Gastroesophageal sphincter (tissue), 4 donors: ENCODE measurements at regions not wholly inside any gene's neighbourhood (a gene's known extent, or its start where the extent isn't known, plus 50 kb on each side); places are given as distances from the start of the nearest gene placed in this dataset.

ENCODE experiments used
- ATAC-seq: fragments of 150-250 bp; one replicate; pipeline ENCODE4 v1.9.1; 2016; ENCODE audit warnings: mild to moderate bottlenecking, moderate library complexity
- H3K27ac ChIP-seq, 4 donors: fragments of 200-600 bp; sonication (generic) in 3 of 4; 1 replicate in 3 of 4; 2 replicates in 1 of 4; pipeline ENCODE4 v1.5.1; 2016 to 2019
- H3K27me3 ChIP-seq: fragments of 200-600 bp; sonication (generic); one replicate; pipeline ENCODE4 v1.5.1; 2019
- H3K36me3 ChIP-seq, 2 donors: fragments of 200-600 bp; sonication (generic); one replicate each; pipeline ENCODE4 v1.5.1; 2019; ENCODE audit warnings: control low read depth in 1 of 2
- H3K4me1 ChIP-seq, 3 donors: fragments of 200-600 bp; sonication (generic); 1 replicate in 2 of 3; 2 replicates in 1 of 3; pipeline ENCODE4 v1.5.1; 2016 to 2019; ENCODE audit warnings: control low read depth in 2 of 3
- H3K4me3 ChIP-seq, 2 donors: fragments of 200-600 bp; sonication (generic); one replicate each; pipeline ENCODE4 v1.5.1; 2019; ENCODE audit warnings: mild to moderate bottlenecking in 1 of 2, moderate library complexity in 1 of 2
- H3K9me3 ChIP-seq, 3 donors: fragments of 200-600 bp; sonication (generic); one replicate each; pipeline ENCODE4 v1.5.1; 2017 to 2019; ENCODE audit warnings: control low read depth in 2 of 3
- EP300 ChIP-seq: sonication (generic); formaldehyde crosslinking; IDR thresholded peaks from one replicate; pipeline ENCODE4 v1.6.1; 2017; ENCODE audit warnings: antibody characterized with exemption, mild to moderate bottlenecking
- POLR2A ChIP-seq, 2 donors: fragments of 450-650 bp; IDR thresholded peaks; one replicate each; pipeline ENCODE4 v1.6.1; 2017; ENCODE audit warnings: antibody characterized with exemption in 2 of 2, mild to moderate bottlenecking in 2 of 2, moderate library complexity in 1 of 2
- POLR2AphosphoS5 ChIP-seq: sonication (generic); formaldehyde crosslinking; IDR thresholded peaks from one replicate; pipeline ENCODE4 v1.6.1; 2017; ENCODE audit warnings: antibody characterized with exemption
- WGBS, 2 donors: methylation state at CpG; one replicate each; pipeline ENCODE4 v1.1.5; 2018; ENCODE audit warnings: low coverage in 1 of 2; 5-methylcytosine and 5-hydroxymethylcytosine counted together
- TF ChIP-seq, protein P1 (sequence below), 4 experiments: fragments of 200-600 bp in 2 of 4; fragments of 450-650 bp in 2 of 4; sonication (generic) in 1 of 4; IDR thresholded peaks; one replicate each; pipeline ENCODE4 v1.5.1; 2017 to 2019; ENCODE audit warnings: antibody characterized with exemption in 4 of 4, mild to moderate bottlenecking in 2 of 4, moderate library complexity in 2 of 4

DNA sequence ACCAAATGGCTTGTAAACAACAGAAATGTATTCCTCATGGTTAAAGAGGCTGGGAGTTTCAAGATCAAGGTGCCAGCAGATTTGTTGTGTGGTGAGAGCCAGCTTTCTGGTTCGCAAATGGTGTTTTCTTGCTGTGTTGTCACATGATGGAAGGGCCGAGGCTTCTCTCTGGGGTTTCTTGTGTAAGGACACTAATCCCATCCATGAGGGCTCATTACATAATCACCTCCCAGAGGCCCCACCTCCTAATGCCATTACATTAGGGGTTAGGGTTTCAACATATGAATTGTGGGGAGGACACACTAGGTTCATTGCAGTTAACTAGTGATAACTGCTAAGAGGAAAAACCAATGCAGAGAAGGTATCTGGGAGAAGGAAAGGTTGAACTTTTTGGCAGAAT lies 103.5 kb upstream of the ENPEP start:
- ATAC-seq = no peak
- no peaks in the 10 kb centered on the region for H3K4me1 ChIP-seq

DNA sequence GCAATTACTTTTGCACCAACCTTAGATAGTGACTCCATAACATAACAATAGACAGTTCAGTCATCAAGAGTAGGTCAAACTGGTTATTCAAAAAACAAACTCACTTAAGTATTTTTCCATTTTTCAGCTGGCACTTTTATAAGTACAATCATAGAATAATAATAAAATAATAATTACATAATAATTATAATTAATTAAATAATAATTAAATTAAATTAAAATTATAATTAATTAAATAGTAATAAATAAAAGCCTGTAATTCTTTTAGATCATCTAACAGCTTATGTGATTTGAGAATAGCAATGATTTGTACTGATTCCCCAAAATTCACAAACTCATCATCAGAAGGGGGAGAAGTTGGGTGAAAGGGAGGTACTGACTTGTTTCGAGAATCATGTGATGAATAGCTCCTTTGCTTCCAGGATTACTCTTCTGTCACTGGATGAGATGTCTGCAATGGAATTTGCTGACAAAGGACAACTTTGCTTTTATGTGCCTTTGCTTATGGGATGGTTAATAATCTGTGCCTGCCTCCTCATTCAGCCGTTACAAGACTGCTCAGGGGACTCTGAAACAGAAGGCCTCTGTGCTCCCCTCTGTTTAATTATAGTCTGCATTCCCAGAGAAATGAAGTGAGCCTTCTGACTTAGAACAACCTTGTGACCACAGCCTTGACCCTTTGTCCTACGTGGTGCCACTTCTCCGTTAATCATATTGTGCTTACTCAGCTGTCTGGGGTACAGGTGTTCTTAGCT lies 104.8 kb upstream of the ENPEP start:
- Histone ChIP-seq H3K9me3 (no peaks in the 10 kb centered on the region), H3K36me3 (no peaks in the 10 kb centered on the region), H3K27ac (no peak overlapping the region), H3K27me3 (no peaks in the 10 kb centered on the region), H3K4me3 (no peak overlapping the region), H3K4me1 (no peaks in the 10 kb centered on the region)
- 47 to 77% methylated on average over 3 to 4 of the region's 4 CpGs for WGBS, 2 donors
- ATAC-seq = no peak
- TF ChIP-seq EP300 (no peak), POLR2A (IDR thresholded peaks at IDR 0.05) (no peak), POLR2AphosphoS5 (no peak)
- TF ChIP-seq, protein P1, sequence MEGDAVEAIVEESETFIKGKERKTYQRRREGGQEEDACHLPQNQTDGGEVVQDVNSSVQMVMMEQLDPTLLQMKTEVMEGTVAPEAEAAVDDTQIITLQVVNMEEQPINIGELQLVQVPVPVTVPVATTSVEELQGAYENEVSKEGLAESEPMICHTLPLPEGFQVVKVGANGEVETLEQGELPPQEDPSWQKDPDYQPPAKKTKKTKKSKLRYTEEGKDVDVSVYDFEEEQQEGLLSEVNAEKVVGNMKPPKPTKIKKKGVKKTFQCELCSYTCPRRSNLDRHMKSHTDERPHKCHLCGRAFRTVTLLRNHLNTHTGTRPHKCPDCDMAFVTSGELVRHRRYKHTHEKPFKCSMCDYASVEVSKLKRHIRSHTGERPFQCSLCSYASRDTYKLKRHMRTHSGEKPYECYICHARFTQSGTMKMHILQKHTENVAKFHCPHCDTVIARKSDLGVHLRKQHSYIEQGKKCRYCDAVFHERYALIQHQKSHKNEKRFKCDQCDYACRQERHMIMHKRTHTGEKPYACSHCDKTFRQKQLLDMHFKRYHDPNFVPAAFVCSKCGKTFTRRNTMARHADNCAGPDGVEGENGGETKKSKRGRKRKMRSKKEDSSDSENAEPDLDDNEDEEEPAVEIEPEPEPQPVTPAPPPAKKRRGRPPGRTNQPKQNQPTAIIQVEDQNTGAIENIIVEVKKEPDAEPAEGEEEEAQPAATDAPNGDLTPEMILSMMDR (IDR thresholded peaks at IDR 0.05) = no peak

More for the DNA sequence above, 103.5 kb upstream of the ENPEP start:
- WGBS, 2 donors = 67 to 73% methylated on average over 2 of the region's 2 CpGs
- TF ChIP-seq, protein P1 (IDR thresholded peaks at IDR 0.05) = no peak
- no peak for TF ChIP-seq POLR2AphosphoS5
- TF ChIP-seq POLR2A (IDR thresholded peaks at IDR 0.05) = no peak
- no peak for TF ChIP-seq EP300
- no peaks in the 10 kb centered on the region for H3K27me3 ChIP-seq
- no peaks in the 10 kb centered on the region for H3K36me3 ChIP-seq
- no peaks in the 10 kb centered on the region for H3K9me3 ChIP-seq
- no peak overlapping the region for H3K4me3 ChIP-seq
- no peak overlapping the region for H3K27ac ChIP-seq

- Histone ChIP-seq H3K27ac (no peak overlapping the region), H3K36me3 (no peaks in the 10 kb centered on the region), H3K4me1 (no peaks in the 10 kb centered on the region), H3K27me3 (no peaks in the 10 kb centered on the region), H3K9me3 (no peaks in the 10 kb centered on the region), H3K4me3 (no peak overlapping the region)
- TF ChIP-seq, protein P1 (IDR thresholded peaks at IDR 0.05) = no peak
- TF ChIP-seq POLR2AphosphoS5 (no peak), POLR2A (IDR thresholded peaks at IDR 0.05) (no peak), EP300 (no peak)
- 92 to 94% methylated on average over 3 of the region's 3 CpGs for WGBS, 2 donors
- no peak for ATAC-seq
Observed at GRCh38 chr4:110368409-110368808, 107.5 kb upstream of the ENPEP start.

DNA sequence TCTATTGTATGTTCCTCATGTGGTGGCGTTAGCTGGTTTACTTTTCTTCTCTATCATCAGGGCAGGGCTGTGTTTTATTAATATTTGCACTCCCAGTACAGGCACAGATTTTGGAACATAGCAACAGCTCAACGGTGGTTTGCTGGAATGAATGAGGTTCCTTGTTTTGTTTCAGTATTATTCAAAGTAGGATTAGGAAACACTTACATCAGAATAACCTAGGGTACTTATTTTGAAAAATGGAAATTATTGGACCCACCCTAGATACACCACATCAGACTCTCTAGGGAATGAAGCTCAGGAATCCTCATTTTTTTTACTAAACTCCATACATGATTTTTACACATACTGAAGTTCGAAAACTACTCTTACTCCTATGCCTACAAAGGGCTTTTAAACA lies 108.8 kb upstream of the ENPEP start:
- ATAC-seq = no peak
- H3K27me3 ChIP-seq = no peaks in the 10 kb centered on the region
- H3K4me1 ChIP-seq = no peaks in the 10 kb centered on the region
- TF ChIP-seq POLR2A (IDR thresholded peaks at IDR 0.05) = no peak
- TF ChIP-seq, protein P1 (IDR thresholded peaks at IDR 0.05) = no peak
- TF ChIP-seq POLR2AphosphoS5 = no peak
- no peak for TF ChIP-seq EP300
- H3K9me3 ChIP-seq = no peaks in the 10 kb centered on the region
- H3K27ac ChIP-seq = no peak overlapping the region
- no peak overlapping the region for H3K4me3 ChIP-seq
- no peaks in the 10 kb centered on the region for H3K36me3 ChIP-seq
- 85 to 89% methylated on average over 3 of the region's 3 CpGs for WGBS, 2 donors

DNA sequence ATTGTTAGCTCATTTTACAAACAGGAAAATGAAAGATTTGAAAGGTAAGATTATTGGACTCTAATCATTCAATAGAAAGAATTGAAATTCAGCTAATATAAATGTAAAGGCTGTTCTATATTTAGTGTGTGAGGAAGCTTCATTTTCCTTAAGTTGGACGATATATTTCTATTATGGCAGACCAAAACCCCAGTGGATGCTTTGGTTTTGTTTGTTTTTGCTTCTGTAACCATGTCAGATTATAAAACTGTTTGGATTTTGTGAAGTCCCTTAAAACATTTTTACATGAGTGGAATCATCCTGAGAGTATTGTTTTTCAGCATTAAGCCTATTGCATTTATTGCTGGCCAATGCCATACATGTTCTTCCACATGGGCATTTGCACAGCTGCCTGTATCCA lies 110.2 kb upstream of the ENPEP start:
- Histone ChIP-seq H3K27ac (no peak overlapping the region), H3K4me3 (no peak overlapping the region), H3K36me3 (no peaks in the 10 kb centered on the region), H3K9me3 (no peaks in the 10 kb centered on the region), H3K4me1 (no peaks in the 10 kb centered on the region), H3K27me3 (no peaks in the 10 kb centered on the region)
- ATAC-seq = no peak
- WGBS, 2 donors = 33 to 50% methylated on average over 1 of the region's 1 CpG
- TF ChIP-seq POLR2AphosphoS5 (no peak), POLR2A (IDR thresholded peaks at IDR 0.05) (no peak), EP300 (no peak)
- TF ChIP-seq, protein P1 (IDR thresholded peaks at IDR 0.05) = no peak
